Lung (tissue), 11 donors: ENCODE measurements at regions not wholly inside any gene's neighbourhood (a gene's known extent, or its start where the extent isn't known, plus 50 kb on each side); places are given as distances from the start of the nearest gene placed in this dataset.
A peak's percentile ranks its signal among the peaks of the same experiment; 100 is the strongest.

Source experiments
- ATAC-seq: fragments of 200-7000 bp; cut with Tn5 transposase; one replicate; pipeline ENCODE4 v1.9.1; 2020; ENCODE audit warnings: moderate number of reproducible peaks; ENCODE audit not compliant: insufficient read depth, low FRiP score
- DNase-seq, 3 donors: peaks; one replicate each; pipeline ENCODE4 v3.0.0-alpha.2; 2013 to 2017
- H3K27ac ChIP-seq, 2 donors: one replicate each; pipeline ENCODE4 v1.5.1; 2013; ENCODE audit warnings: mild to moderate bottlenecking in 2 of 2, moderate library complexity in 2 of 2, control low read depth in 1 of 2, inconsistent platforms in 1 of 2, low read depth in 1 of 2, low read length in 1 of 2
- H3K27me3 ChIP-seq, 3 donors: one replicate each; pipeline ENCODE4 v1.5.1; 2013; ENCODE audit warnings: low read length in 2 of 3; ENCODE audit not compliant: control insufficient read depth in 3 of 3, insufficient read depth in 3 of 3
- H3K36me3 ChIP-seq, 4 donors: one replicate each; pipeline ENCODE4 v1.5.1; 2013; ENCODE audit warnings: low read length in 4 of 4, mild to moderate bottlenecking in 1 of 4, moderate library complexity in 1 of 4; ENCODE audit not compliant: control insufficient read depth in 4 of 4, insufficient read depth in 4 of 4
- H3K4me1 ChIP-seq, 5 donors: one replicate each; pipeline ENCODE4 v1.5.1; 2013; ENCODE audit warnings: low read length in 5 of 5, mild to moderate bottlenecking in 2 of 5, moderate library complexity in 1 of 5; ENCODE audit not compliant: control insufficient read depth in 5 of 5, insufficient read depth in 5 of 5
- H3K4me3 ChIP-seq: one replicate; pipeline ENCODE4 v1.5.1; 2013; ENCODE audit warnings: mild to moderate bottlenecking, control low read depth, moderate library complexity
- H3K9ac ChIP-seq, 2 donors: one replicate each; pipeline ENCODE4 v1.5.1; 2013; ENCODE audit warnings: low read length in 2 of 2, control low read depth in 1 of 2; ENCODE audit not compliant: insufficient read depth in 1 of 2
- H3K9me3 ChIP-seq, 4 donors: one replicate each; pipeline ENCODE4 v1.5.1; 2013; ENCODE audit warnings: low read length in 3 of 4, mild to moderate bottlenecking in 1 of 4, moderate library complexity in 1 of 4; ENCODE audit not compliant: control insufficient read depth in 4 of 4, insufficient read depth in 3 of 4
- CTCF ChIP-seq: IDR thresholded peaks from 2 replicates; pipeline ENCODE4 v1.5.1; 2012; ENCODE audit warnings: mild to moderate bottlenecking; ENCODE audit errors: control extremely low read depth, extremely low read depth
- whole genome bisulfite sequencing, 2 donors: extraction: QIAGEN DNeasy Blood & Tissue Kit; methylation state at CpG; one replicate each; pipeline ENCODE4 v1.1.7; 2013; 5-methylcytosine and 5-hydroxymethylcytosine counted together
- donor health status: control.
- donor health status: control.
- donor health status: Bipolar disorder and iron deficiency.
- donor health status: healthy.
- donor health status: DM: yes; HTN: yes; CAD: no.

GRCh38 chr3:19073341-19074105 is 74.8 kb upstream of the KCNH8 start:
- no peak overlapping the region for H3K9ac ChIP-seq
- WGBS, 2 donors: 54 to 76% methylated on average over 3 of the region's 3 CpGs
- no peaks in the 10 kb centered on the region for H3K36me3 ChIP-seq
- no peak overlapping the region for H3K4me3 ChIP-seq
- no peak for ATAC-seq
- H3K9me3 ChIP-seq: peaks cover 0 to 2% (median 0%) of the 10 kb centered on the region in 4 donors
- H3K4me1 ChIP-seq: no peaks in the 10 kb centered on the region
- H3K27me3 ChIP-seq: no peaks in the 10 kb centered on the region
- no peak for TF ChIP-seq CTCF
- no peak for DNase-seq
- no peak overlapping the region for H3K27ac ChIP-seq

GRCh38 chr3:19070325-19070724 is 78.0 kb upstream of the KCNH8 start:
- no peak overlapping the region for H3K4me3 ChIP-seq
- no peaks in the 10 kb centered on the region for H3K4me1 ChIP-seq
- H3K9ac ChIP-seq: no peak overlapping the region
- H3K36me3 ChIP-seq: no peaks in the 10 kb centered on the region
- no peak for DNase-seq
- H3K9me3 ChIP-seq: peaks cover 0 to 2% (median 0%) of the 10 kb centered on the region in 4 donors
- H3K27ac ChIP-seq: no peak overlapping the region
- TF ChIP-seq CTCF: no peak
- WGBS, 2 donors: 91 to 96% methylated on average over 1 of the region's 1 CpG
- ATAC-seq: no peak
- no peaks in the 10 kb centered on the region for H3K27me3 ChIP-seq

- Histone ChIP-seq H3K27ac (no peak overlapping the region), H3K4me1 (no peaks in the 10 kb centered on the region), H3K27me3 (no peaks in the 10 kb centered on the region), H3K36me3 (no peaks in the 10 kb centered on the region), H3K9ac (no peak overlapping the region), H3K4me3 (no peak overlapping the region), H3K9me3 (peaks cover 0 to 2% (median 0%) of the 10 kb centered on the region in 4 donors)
- DNase-seq (peak in 2 of 3 donors; percentile 27 to 30), ATAC-seq (no peak)
- TF ChIP-seq CTCF: no peak
- 16% methylated on average over 1 of the region's 1 CpG for WGBS, 2 donors
These were observed 83.3 kb upstream of the KCNH8 start for GRCh38 chr3:19065027-19065426.

- no peaks in the 10 kb centered on the region for H3K4me1 ChIP-seq
- no peaks in the 10 kb centered on the region for H3K27me3 ChIP-seq
- no peak overlapping the region for H3K4me3 ChIP-seq
- H3K27ac ChIP-seq: no peak overlapping the region
- ATAC-seq (no peak), DNase-seq (no peak)
- WGBS, 2 donors: 81 to 89% methylated on average over 5 of the region's 5 CpGs
- no peak for TF ChIP-seq CTCF
- no peak overlapping the region for H3K9ac ChIP-seq
- no peaks in the 10 kb centered on the region for H3K36me3 ChIP-seq
- H3K9me3 ChIP-seq: no peaks in the 10 kb centered on the region
These were observed 84.4 kb upstream of the KCNH8 start for GRCh38 chr3:19063936-19064335.
